ENCODE measurements at regions not wholly inside any gene's neighbourhood (a gene's known extent, or its start where the extent isn't known, plus 50 kb on each side); places are given as distances from the start of the nearest gene placed in this dataset.
A peak's percentile ranks its signal among the peaks of the same experiment; 100 is the strongest.

DNA sequence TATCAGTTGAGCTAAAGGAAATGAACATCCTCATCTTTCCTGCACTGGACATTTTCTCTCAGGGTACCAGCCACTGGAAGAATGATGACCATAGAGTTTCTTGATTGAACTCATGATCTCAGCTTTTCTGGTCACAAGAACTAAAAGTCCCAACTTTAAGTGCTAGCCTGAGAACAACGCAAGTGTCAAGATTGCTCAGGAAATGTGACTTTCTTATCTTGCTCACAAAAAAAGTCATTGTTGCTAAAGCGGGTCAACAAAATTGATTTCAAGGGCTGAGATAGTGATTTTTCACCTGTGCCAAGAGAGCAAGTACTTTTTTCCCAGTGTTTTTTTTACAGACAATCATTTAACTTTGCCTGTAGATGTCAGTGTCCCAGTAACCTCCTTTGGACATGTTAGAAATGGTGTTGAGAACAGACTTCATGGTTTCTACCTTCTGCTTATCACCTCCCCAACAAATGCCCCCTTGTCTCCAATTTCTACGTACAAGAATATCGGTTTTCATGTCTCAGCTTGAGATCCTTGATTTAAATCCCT lies 125.9 kb downstream of the SEMA6D start:
- TF ChIP-seq, protein P1, sequence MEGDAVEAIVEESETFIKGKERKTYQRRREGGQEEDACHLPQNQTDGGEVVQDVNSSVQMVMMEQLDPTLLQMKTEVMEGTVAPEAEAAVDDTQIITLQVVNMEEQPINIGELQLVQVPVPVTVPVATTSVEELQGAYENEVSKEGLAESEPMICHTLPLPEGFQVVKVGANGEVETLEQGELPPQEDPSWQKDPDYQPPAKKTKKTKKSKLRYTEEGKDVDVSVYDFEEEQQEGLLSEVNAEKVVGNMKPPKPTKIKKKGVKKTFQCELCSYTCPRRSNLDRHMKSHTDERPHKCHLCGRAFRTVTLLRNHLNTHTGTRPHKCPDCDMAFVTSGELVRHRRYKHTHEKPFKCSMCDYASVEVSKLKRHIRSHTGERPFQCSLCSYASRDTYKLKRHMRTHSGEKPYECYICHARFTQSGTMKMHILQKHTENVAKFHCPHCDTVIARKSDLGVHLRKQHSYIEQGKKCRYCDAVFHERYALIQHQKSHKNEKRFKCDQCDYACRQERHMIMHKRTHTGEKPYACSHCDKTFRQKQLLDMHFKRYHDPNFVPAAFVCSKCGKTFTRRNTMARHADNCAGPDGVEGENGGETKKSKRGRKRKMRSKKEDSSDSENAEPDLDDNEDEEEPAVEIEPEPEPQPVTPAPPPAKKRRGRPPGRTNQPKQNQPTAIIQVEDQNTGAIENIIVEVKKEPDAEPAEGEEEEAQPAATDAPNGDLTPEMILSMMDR (IDR thresholded peaks at IDR 0.05) = no peak
- H3K27ac ChIP-seq = no peak overlapping the region
- 56 to 72% (median 64%) methylated on average over 4 of the region's 4 CpGs for WGBS, 3 donors
- H3K4me1 ChIP-seq = peaks cover 26% of the 10 kb centered on the region
- no peak overlapping the region for H3K4me3 ChIP-seq
- no peaks in the 10 kb centered on the region for H3K36me3 ChIP-seq (ENCODE audit: insufficient read depth in 1 of 2, low read depth in 1 of 2)
- intact Hi-C loops (cut with DNase I) = no loop called here
- ATAC-seq = no peak
- no peaks in the 10 kb centered on the region for H3K9me3 ChIP-seq
- DNase-seq = no peak
- no peaks in the 10 kb centered on the region for H3K27me3 ChIP-seq (ENCODE audit: insufficient read depth in 3 of 3, low read length in 2 of 3)

DNA sequence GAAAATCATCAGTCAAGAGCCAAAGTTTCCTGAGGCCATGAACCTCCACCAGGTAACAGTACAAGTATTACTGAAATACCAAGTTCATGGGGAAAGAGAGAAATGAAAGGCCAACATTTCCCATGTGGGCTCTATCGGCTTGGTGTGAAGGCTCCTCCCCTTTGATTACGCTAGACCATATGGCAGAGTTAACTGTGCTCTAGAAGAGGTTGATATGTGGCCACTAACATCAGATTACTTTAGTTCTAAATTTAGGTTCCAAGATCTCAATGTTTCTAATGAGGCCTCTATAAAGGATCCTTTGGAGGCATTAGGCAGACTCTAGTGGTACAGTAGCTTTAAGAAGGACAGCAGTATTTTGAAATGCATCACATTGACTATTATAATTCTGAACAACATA lies 127.1 kb downstream of the SEMA6D start:
- H3K4me3 ChIP-seq = no peak overlapping the region
- WGBS, 3 donors = 43 to 73% (median 47%) methylated on average over 2 of the region's 2 CpGs
- no peaks in the 10 kb centered on the region for H3K27me3 ChIP-seq (ENCODE audit: insufficient read depth in 3 of 3, low read length in 2 of 3)
- H3K4me1 ChIP-seq = peaks cover 21% of the 10 kb centered on the region
- H3K9me3 ChIP-seq = no peaks in the 10 kb centered on the region
- no peaks in the 10 kb centered on the region for H3K36me3 ChIP-seq (ENCODE audit: insufficient read depth in 1 of 2, low read depth in 1 of 2)
- intact Hi-C loops (cut with DNase I) = no loop called here
- ATAC-seq (peak in 3 of 4 donors; percentile 61), DNase-seq (no peak)
- TF ChIP-seq, protein P1 (IDR thresholded peaks at IDR 0.05) = no peak
- H3K27ac ChIP-seq = no peak overlapping the region

DNA sequence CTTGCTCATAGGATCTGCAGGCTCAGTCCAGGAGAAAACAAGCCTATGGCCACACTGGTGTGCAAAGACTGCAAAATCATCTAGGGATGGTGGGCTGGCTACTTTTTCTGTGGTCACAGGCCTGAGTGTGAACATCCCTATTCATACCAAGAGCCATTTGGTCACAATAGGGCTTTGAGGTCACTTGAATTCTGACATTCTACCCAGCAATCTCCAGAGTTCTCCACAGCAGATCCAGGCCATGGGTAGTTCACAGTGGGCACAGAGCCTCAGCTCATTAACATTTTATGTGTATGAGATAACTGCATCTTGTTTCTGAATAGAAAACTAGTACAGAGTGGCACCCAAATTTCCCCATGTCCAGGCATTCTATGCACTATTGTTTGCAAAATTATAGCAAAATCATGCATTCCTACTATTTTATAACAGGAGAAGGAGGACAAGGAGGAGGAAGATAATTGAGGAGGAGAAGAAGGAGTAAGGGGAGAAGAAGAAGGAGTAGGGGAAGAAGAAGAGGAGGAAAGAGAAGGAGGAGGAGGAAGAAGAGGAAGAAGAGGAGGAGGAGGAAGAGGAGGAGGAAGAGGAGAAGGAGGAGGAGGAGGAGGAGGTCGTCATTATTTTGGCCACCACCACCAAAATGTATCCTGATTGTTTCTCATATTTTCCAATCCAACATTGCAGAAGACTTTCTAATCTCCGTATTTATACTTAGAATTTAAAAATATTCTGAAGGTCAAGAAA lies 129.0 kb downstream of the SEMA6D start:
- TF ChIP-seq, protein P1 (IDR thresholded peaks at IDR 0.05) = no peak
- ATAC-seq = no peak
- DNase-seq = no peak
- WGBS, 3 donors = 65 to 83% (median 82%) methylated on average over 2 of the region's 2 CpGs
- Histone ChIP-seq H3K4me1 (peaks cover 21% of the 10 kb centered on the region), H3K27me3 (ENCODE audit: insufficient read depth in 3 of 3, low read length in 2 of 3) (no peaks in the 10 kb centered on the region), H3K9me3 (no peaks in the 10 kb centered on the region), H3K36me3 (ENCODE audit: insufficient read depth in 1 of 2, low read depth in 1 of 2) (no peaks in the 10 kb centered on the region), H3K27ac (no peak overlapping the region), H3K4me3 (no peak overlapping the region)
- intact Hi-C loops (cut with DNase I) = no loop called here

DNA sequence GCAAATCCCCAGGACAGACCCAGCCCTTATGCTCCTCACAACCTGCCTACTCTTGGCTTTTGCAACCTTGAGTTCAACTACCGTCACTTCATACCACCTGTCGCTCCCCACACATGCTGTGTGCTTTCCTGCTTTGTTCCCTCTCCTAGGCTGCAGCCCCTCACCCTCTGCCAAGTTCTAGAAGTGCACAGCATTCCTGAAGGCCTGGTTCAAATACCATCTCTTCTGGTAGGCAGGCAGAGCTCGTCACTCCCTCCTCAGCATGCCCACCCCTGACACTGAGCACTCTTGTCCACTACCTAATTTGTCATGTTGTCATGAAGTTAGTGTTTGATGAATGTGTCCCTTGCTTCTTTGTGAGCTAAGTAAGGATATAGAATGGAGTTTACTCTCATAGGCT lies 129.6 kb downstream of the SEMA6D start:
- peaks cover 21% of the 10 kb centered on the region for H3K4me1 ChIP-seq
- H3K27ac ChIP-seq = no peak overlapping the region
- ATAC-seq (no peak), DNase-seq (no peak)
- H3K4me3 ChIP-seq = no peak overlapping the region
- no peaks in the 10 kb centered on the region for H3K36me3 ChIP-seq (ENCODE audit: insufficient read depth in 1 of 2, low read depth in 1 of 2)
- intact Hi-C loops (cut with DNase I) = no loop called here
- H3K27me3 ChIP-seq (ENCODE audit: insufficient read depth in 3 of 3, low read length in 2 of 3) = no peaks in the 10 kb centered on the region
- H3K9me3 ChIP-seq = no peaks in the 10 kb centered on the region
- 36 to 68% (median 41%) methylated on average over 3 of the region's 3 CpGs for WGBS, 3 donors
- TF ChIP-seq, protein P1 (IDR thresholded peaks at IDR 0.05) = no peak

All from psoas muscle (tissue), 7 donors.